PC-3 (cell line): ENCODE measurements at regions not wholly inside any gene's neighbourhood (a gene's known extent, or its start where the extent isn't known, plus 50 kb on each side); places are given as distances from the start of the nearest gene placed in this dataset.

Experiments used
- ATAC-seq: fragments of 200-7000 bp; cut with Tn5 transposase; 2 replicates; pipeline ENCODE4 v1.9.1; 2020; ENCODE audit warnings: mild to moderate bottlenecking, moderate library complexity
- BruUV-seq: library from RNA; stranded (reverse); fragments of 400-500 nt; replicated peaks from 2 replicates; lab custom pipeline; 2021; lab: Mats Ljungman, UMichigan
- CTCF ChIA-PET: fragments of 300-600 bp; sonication (Branson Sonifier 250); formaldehyde crosslinking; loops from one replicate; lab custom pipeline; 2022; ENCODE audit warnings: antibody characterized with exemption; lab: Charles Lee
- POLR2A ChIA-PET: fragments of 300-600 bp; sonication (Branson Sonifier 250); formaldehyde crosslinking; loops from one replicate; lab custom pipeline; 2022; ENCODE audit warnings: antibody characterized with exemption; ENCODE audit not compliant: unreplicated experiment; lab: Charles Lee
- DNase-seq: peaks from one replicate; pipeline ENCODE4 v3.0.0-alpha.2; 2015
- H2AFZ ChIP-seq: fragments of 300-600 bp; sonication (generic); 2 replicates; pipeline ENCODE4 v1.6.0; 2016; ENCODE audit warnings: antibody characterized with exemption, low read length
- H3F3A ChIP-seq: fragments of 300-600 bp; sonication (generic); one replicate; pipeline ENCODE4 v1.6.0; 2017; ENCODE audit warnings: antibody characterized with exemption, low read length, control low read depth, mild to moderate bottlenecking; ENCODE audit not compliant: unreplicated experiment
- H3K27ac ChIP-seq: fragments of 300-600 bp; sonication (generic); 2 replicates; pipeline ENCODE4 v1.5.1; 2016; ENCODE audit warnings: mild to moderate bottlenecking, low read length
- H3K27me3 ChIP-seq: fragments of 300-600 bp; sonication (generic); 2 replicates; pipeline ENCODE4 v1.6.1; 2016; ENCODE audit warnings: low read length, mixed read lengths
- H3K36me3 ChIP-seq: fragments of 300-600 bp; sonication (generic); 2 replicates; pipeline ENCODE4 v1.6.1; 2016; ENCODE audit warnings: low read depth, mixed run types, low read length, mixed read lengths
- H3K4me1 ChIP-seq: fragments of 300-600 bp; sonication (generic); 2 replicates; pipeline ENCODE4 v1.5.1; 2016; ENCODE audit warnings: low read length; ENCODE audit not compliant: insufficient read depth
- H3K4me2 ChIP-seq: fragments of 300-600 bp; sonication (generic); 2 replicates; pipeline ENCODE4 v1.6.0; 2016; ENCODE audit warnings: low read length
- H3K4me3 ChIP-seq: fragments of 300-600 bp; sonication (generic); 2 replicates; pipeline ENCODE4 v1.5.1; 2016; ENCODE audit warnings: mild to moderate bottlenecking, low read length, mixed read lengths
- H3K79me2 ChIP-seq: fragments of 300-600 bp; sonication (generic); 2 replicates; pipeline ENCODE4 v1.6.1; 2017; ENCODE audit warnings: low read length, mixed read lengths
- H3K9ac ChIP-seq: fragments of 300-600 bp; sonication (generic); 2 replicates; pipeline ENCODE4 v1.6.0; 2016; ENCODE audit warnings: mild to moderate bottlenecking, low read length
- H3K9me2 ChIP-seq: fragments of 300-600 bp; sonication (generic); replicated peaks from 2 replicates; pipeline ENCODE4 v1.6.1; 2016; ENCODE audit warnings: mixed run types, low read length, mixed read lengths
- H3K9me3 ChIP-seq: fragments of 300-600 bp; sonication (generic); 2 replicates; pipeline ENCODE4 v1.6.1; 2016; ENCODE audit warnings: low read length, mixed read lengths
- H4K20me1 ChIP-seq: fragments of 300-600 bp; sonication (generic); 2 replicates; pipeline ENCODE4 v1.6.1; 2016; ENCODE audit warnings: low read length, mixed read lengths
- EZH2 ChIP-seq: fragments of 300-600 bp; sonication (generic); IDR thresholded peaks from one replicate; pipeline ENCODE4 v1.6.1; 2017; ENCODE audit warnings: antibody characterized with exemption, mild to moderate bottlenecking, low read length; ENCODE audit not compliant: unreplicated experiment
- EZH2phosphoT487 ChIP-seq: fragments of 300-600 bp; sonication (generic); IDR thresholded peaks from 2 replicates; pipeline ENCODE4 v1.6.1; 2018; ENCODE audit warnings: mild to moderate bottlenecking, antibody characterized with exemption, low read length, borderline replicate concordance
- intact Hi-C: fragments of 100-400 bp; cut with micrococcal nuclease; formaldehyde crosslinking; loops from 2 replicates; pipeline ENCODE4 v1.9.0; 2023
- TF ChIP-seq, protein P1 (sequence below): fragments of 300-600 bp; sonication (generic); conservative IDR thresholded peaks from 2 replicates; pipeline ENCODE4 v1.5.1; 2017; ENCODE audit warnings: antibody characterized with exemption, low read depth, mild to moderate bottlenecking, low read length

DNA sequence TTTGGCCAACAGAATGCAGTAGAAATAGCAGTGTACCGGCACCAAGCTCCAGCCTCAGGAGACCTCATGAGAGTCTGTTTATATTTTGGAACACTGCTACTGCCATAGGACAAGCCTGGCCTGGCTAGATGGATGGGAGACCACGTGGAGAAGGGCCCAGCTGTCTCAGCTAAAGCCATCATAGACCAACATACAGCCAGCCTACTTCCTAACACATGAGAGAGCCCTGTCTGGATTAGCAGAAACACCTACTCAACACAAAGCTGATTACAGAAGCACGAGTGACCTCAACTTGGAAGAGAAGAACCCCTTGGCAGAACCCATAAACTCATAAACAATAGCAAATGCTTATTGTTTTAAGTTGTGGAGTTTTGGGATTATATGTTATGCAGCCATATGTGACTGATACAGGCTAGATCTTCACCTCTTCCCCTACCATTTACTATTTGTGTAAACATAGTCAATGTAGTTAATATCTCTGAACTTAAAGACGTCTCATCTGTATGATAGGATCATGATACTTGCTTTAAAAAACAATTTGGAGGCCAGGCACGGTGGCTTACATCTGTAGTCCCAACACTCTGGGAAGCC lies 199.4 kb upstream of the ZNF217 start:
- ChIA-PET CTCF (no interaction called here), POLR2A (interaction anchor here (0.6 kb wide), 1 partner anchor 230 kb away, joined by 3 read pairs; no protein-coding TSS in a partner anchor)
- Histone ChIP-seq H3K36me3 (no peaks in the 10 kb centered on the region), H3K9me2 (no peaks in the 10 kb centered on the region), H3K4me2 (no peak overlapping the region), H2AFZ (no peak overlapping the region), H4K20me1 (no peaks in the 10 kb centered on the region), H3F3A (peaks cover 6% of the 10 kb centered on the region), H3K27me3 (no peaks in the 10 kb centered on the region), H3K4me3 (no peak overlapping the region), H3K27ac (no peak overlapping the region), H3K4me1 (peaks cover 38% of the 10 kb centered on the region), H3K79me2 (no peaks in the 10 kb centered on the region), H3K9ac (no peak overlapping the region), H3K9me3 (no peaks in the 10 kb centered on the region)
- no peak for ATAC-seq
- TF ChIP-seq, protein P1, sequence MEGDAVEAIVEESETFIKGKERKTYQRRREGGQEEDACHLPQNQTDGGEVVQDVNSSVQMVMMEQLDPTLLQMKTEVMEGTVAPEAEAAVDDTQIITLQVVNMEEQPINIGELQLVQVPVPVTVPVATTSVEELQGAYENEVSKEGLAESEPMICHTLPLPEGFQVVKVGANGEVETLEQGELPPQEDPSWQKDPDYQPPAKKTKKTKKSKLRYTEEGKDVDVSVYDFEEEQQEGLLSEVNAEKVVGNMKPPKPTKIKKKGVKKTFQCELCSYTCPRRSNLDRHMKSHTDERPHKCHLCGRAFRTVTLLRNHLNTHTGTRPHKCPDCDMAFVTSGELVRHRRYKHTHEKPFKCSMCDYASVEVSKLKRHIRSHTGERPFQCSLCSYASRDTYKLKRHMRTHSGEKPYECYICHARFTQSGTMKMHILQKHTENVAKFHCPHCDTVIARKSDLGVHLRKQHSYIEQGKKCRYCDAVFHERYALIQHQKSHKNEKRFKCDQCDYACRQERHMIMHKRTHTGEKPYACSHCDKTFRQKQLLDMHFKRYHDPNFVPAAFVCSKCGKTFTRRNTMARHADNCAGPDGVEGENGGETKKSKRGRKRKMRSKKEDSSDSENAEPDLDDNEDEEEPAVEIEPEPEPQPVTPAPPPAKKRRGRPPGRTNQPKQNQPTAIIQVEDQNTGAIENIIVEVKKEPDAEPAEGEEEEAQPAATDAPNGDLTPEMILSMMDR = no peak
- TF ChIP-seq EZH2phosphoT487 = no peak
- no peak for TF ChIP-seq EZH2
- no TSS peak for BruUV-seq
- DNase-seq = no peak
- intact Hi-C loops = no loop called here

- no peak for TF ChIP-seq EZH2
- no peak for TF ChIP-seq EZH2phosphoT487
- TF ChIP-seq, protein P1 = no peak
- DNase-seq = no peak
- ChIA-PET POLR2A (no interaction called here), CTCF (interaction anchor here (0.6 kb wide), 1 partner anchor 118 kb away, joined by 3 read pairs; no protein-coding TSS in a partner anchor)
- H3K4me1 ChIP-seq = peaks cover 64% of the 10 kb centered on the region
- no peaks in the 10 kb centered on the region for H3K79me2 ChIP-seq
- BruUV-seq = no TSS peak
- H3K27ac ChIP-seq = peak overlapping the region; percentile 87
- intact Hi-C loops = loop anchor here (1.0 kb wide), 1 partner anchor 55 kb away; no protein-coding TSS in a partner anchor
- no peaks in the 10 kb centered on the region for H3K36me3 ChIP-seq
- H3F3A ChIP-seq = peaks cover 17% of the 10 kb centered on the region
- no peaks in the 10 kb centered on the region for H4K20me1 ChIP-seq
- no peak overlapping the region for H2AFZ ChIP-seq
- H3K9ac ChIP-seq = peak overlapping the region; percentile 20
- H3K9me2 ChIP-seq = no peaks in the 10 kb centered on the region
- H3K4me3 ChIP-seq = peak overlapping the region; percentile 2; the same call in 1 of the 2 replicates
- peak overlapping the region; percentile 64 for H3K4me2 ChIP-seq
- no peaks in the 10 kb centered on the region for H3K9me3 ChIP-seq
- no peaks in the 10 kb centered on the region for H3K27me3 ChIP-seq
- ATAC-seq = peak; percentile 14; the same call in 1 of the 2 replicates
These were observed 196.5 kb upstream of the ZNF217 start for GRCh38 chr20:53789989-53790675.
